Activated T-helper 2 cell treated with anti-CD3 and anti-CD28 coated beads, Interferon-gamma antibody, Interleukin-2, Interleukin-4, amounts not matched to agents 10 μg/mL and 5 μg/mL and 100 μg/mL, durations not matched to agents 14 hours and 24 hours and 36 hours (primary cell): ENCODE measurements at regions not wholly inside any gene's neighbourhood (a gene's known extent, or its start where the extent isn't known, plus 50 kb on each side); places are given as distances from the start of the nearest gene placed in this dataset.

Experiments
- DNase-seq: peaks from one replicate; pipeline ENCODE4 v3.0.0; 2021; ENCODE audit warnings: low spot score
- H3K27ac Mint-ChIP-seq: one replicate; pipeline ENCODE4 v1.8.0; 2021; ENCODE audit warnings: mixed read lengths
- H3K27me3 Mint-ChIP-seq: one replicate; pipeline ENCODE4 v1.8.0; 2021; ENCODE audit warnings: low read depth, mixed read lengths
- H3K36me3 Mint-ChIP-seq: one replicate; pipeline ENCODE4 v1.8.0; 2021; ENCODE audit warnings: low read depth, mixed read lengths
- H3K4me1 Mint-ChIP-seq: one replicate; pipeline ENCODE4 v1.8.0; 2021; ENCODE audit warnings: low read depth, mixed read lengths
- H3K4me3 Mint-ChIP-seq: one replicate; pipeline ENCODE4 v1.8.0; 2021; ENCODE audit warnings: low read depth, mild to moderate bottlenecking, moderate library complexity, mixed read lengths
- H3K9me3 Mint-ChIP-seq: one replicate; pipeline ENCODE4 v1.8.0; 2021; ENCODE audit warnings: mixed read lengths
- intact Hi-C: fragments of 100-400 bp; cut with micrococcal nuclease; formaldehyde crosslinking; loops from one replicate; pipeline ENCODE4 v1.15.1; 2023

DNA sequence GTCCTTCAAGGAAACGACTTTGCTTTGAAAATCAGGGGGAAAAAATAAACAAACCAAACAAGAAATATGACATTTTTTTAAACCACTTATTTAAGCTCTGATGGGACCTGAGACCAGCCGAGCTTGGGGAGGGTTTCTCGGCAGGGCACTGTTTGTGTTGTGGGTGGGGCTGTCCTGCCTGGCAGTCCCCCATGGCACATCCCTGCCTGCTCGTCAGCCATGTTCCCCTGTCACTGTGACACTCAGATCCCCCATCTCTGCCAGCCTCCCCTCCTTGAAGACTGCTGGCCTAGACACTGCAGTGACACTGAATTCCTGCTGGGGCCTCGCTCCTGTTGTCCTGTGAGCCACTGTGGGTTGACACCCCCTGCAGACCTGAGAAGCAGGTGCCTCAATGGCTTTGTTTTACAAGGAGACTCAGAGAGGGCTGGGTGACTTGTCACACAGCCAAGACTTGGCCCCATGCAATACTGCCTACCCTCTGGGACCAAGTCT, 95.1 kb upstream of the PTPN1 start:
- no peak overlapping the region for H3K27ac Mint-ChIP-seq
- H3K36me3 Mint-ChIP-seq = no peaks in the 10 kb centered on the region
- peaks cover 24% of the 10 kb centered on the region for H3K27me3 Mint-ChIP-seq
- H3K9me3 Mint-ChIP-seq = no peaks in the 10 kb centered on the region
- H3K4me3 Mint-ChIP-seq = no peak overlapping the region
- H3K4me1 Mint-ChIP-seq = peaks cover 5% of the 10 kb centered on the region
- DNase-seq = no peak
- intact Hi-C loops = no loop called here

DNA sequence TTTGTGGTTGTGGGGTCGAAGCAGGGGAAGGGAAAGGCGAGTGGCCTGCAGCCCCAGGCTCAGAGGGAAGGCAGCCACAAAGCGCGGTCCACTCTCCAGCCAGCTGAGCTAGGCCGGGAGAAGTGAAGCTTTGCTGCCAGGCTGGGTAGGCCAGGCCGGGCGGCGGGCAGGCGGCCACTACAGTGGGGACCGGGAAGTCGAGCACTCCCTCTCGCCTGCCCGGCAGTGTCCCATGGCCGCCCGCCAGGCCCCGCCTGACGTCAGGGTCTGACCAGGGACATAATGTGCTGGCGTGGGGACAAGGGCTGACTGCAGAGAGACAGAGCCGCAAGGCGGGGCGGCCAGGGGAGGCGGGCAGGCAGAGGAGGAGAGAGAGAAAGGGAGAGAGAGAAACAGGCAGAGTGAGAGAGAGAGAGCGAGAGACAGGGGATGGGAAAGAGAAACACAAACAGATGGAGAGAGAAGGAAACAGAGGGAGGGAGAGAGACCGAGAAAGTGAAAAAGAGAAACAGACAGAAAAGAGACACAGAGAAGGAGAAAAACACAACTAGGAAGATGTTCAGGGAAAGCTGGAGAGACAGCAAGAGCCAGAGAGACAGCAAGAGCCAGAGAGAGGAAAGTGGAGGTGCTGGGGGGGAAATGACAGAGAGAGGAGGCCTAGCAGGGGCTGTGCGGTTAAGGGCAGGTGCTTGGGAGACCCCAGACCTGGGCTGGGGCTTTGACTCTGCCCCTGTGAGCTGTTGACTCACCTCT, 94.5 kb upstream of the PTPN1 start:
- H3K9me3 Mint-ChIP-seq = no peaks in the 10 kb centered on the region
- peaks cover 5% of the 10 kb centered on the region for H3K4me1 Mint-ChIP-seq
- intact Hi-C loops = no loop called here
- DNase-seq = no peak
- no peaks in the 10 kb centered on the region for H3K36me3 Mint-ChIP-seq
- no peak overlapping the region for H3K4me3 Mint-ChIP-seq
- H3K27me3 Mint-ChIP-seq = peaks cover 24% of the 10 kb centered on the region
- H3K27ac Mint-ChIP-seq = no peak overlapping the region

GRCh38 chr20:50416269-50417022, 93.7 kb upstream of the PTPN1 start:
- Mint-ChIP-seq H3K27ac (no peak overlapping the region), H3K36me3 (no peaks in the 10 kb centered on the region), H3K4me1 (peaks cover 5% of the 10 kb centered on the region), H3K9me3 (no peaks in the 10 kb centered on the region), H3K4me3 (no peak overlapping the region), H3K27me3 (peaks cover 23% of the 10 kb centered on the region)
- DNase-seq = no peak
- intact Hi-C loops = no loop called here

DNA sequence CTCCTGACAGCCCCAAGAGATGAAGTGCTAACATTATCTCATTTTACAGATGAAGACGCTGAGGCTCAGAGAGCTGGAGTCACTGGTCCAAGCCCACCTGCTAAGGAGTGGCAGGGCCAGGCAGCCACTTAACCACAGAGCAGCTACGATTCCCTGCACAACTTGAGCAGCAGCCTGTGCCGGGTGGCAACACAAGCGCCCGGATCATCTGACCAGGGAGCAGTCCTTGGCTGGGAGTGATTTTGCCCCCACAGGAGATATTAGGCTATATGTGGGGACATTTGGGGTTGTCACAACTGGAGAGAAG, 93.2 kb upstream of the PTPN1 start:
- Mint-ChIP-seq H3K9me3 (no peaks in the 10 kb centered on the region), H3K36me3 (no peaks in the 10 kb centered on the region), H3K4me3 (no peak overlapping the region), H3K4me1 (peaks cover 5% of the 10 kb centered on the region), H3K27me3 (peaks cover 19% of the 10 kb centered on the region), H3K27ac (no peak overlapping the region)
- intact Hi-C loops = no loop called here
- DNase-seq = no peak

GRCh38 chr20:50417484-50418235, 92.5 kb upstream of the PTPN1 start:
- Mint-ChIP-seq H3K27ac (no peak overlapping the region), H3K27me3 (peaks cover 19% of the 10 kb centered on the region), H3K36me3 (no peaks in the 10 kb centered on the region), H3K4me3 (no peak overlapping the region), H3K9me3 (no peaks in the 10 kb centered on the region), H3K4me1 (peaks cover 5% of the 10 kb centered on the region)
- intact Hi-C loops = no loop called here
- no peak for DNase-seq

DNA sequence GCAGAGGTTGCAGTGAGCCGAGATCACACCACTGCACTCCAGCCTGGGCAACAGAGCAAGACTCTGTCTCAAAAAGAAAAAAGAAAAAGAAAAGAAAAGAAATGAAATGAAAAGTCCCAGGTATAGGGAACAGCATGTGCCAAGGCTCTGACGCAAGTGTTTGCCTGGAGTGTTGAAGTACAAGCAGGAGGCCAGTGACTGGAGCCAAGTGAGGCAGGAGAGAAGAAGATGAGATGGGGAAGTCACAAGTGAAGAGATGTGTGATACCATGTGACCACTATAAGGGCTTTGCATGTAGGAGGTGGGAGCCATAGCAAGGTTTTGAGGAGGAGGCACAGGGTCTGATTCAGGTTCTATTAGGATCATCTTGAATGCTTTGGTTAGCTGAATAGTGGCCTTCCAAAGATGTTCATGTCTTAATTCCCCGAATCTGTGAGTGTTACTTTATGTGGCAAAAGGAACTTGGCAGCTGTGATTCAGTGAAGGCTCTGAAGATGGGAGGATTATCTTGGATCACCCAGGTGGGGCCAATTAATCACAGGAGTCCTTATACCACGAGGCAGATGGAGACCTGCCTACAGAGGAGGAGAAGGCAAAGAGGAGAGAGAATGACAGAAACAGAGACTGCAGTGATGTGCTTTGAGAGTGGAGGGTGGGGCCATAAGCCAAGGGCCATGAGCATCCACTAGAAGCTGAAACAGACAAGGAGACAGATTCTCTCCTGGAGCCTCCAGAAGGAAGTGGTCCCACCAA, 91.1 kb upstream of the PTPN1 start:
- DNase-seq = no peak
- Mint-ChIP-seq H3K27me3 (peaks cover 10% of the 10 kb centered on the region), H3K36me3 (no peaks in the 10 kb centered on the region), H3K4me3 (no peak overlapping the region), H3K4me1 (peaks cover 5% of the 10 kb centered on the region), H3K9me3 (no peaks in the 10 kb centered on the region), H3K27ac (no peak overlapping the region)
- intact Hi-C loops = no loop called here

DNA sequence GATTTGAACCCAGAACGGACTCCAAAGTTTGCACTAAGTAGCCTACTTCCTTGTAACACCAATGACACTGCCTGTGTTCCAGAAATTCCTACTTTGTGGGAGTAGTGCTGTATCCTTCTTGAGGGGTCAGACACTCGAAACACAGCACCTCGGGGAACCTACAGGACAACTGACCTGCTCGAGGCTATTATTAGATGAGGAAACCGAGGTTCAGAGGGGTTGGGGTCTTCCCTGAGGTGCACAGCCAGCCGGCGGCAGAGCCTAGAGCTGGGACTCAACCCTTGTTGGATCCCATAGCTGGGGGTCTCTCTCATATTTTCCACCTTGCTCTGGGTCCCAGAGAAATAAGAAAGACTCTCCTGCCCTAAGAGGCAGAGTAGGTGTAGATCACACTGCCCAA, 89.8 kb upstream of the PTPN1 start:
- no peak overlapping the region for H3K27ac Mint-ChIP-seq
- intact Hi-C loops = no loop called here
- no peak for DNase-seq
- H3K36me3 Mint-ChIP-seq = no peaks in the 10 kb centered on the region
- peaks cover 5% of the 10 kb centered on the region for H3K4me1 Mint-ChIP-seq
- no peak overlapping the region for H3K4me3 Mint-ChIP-seq
- peaks cover 10% of the 10 kb centered on the region for H3K27me3 Mint-ChIP-seq
- no peaks in the 10 kb centered on the region for H3K9me3 Mint-ChIP-seq

DNA sequence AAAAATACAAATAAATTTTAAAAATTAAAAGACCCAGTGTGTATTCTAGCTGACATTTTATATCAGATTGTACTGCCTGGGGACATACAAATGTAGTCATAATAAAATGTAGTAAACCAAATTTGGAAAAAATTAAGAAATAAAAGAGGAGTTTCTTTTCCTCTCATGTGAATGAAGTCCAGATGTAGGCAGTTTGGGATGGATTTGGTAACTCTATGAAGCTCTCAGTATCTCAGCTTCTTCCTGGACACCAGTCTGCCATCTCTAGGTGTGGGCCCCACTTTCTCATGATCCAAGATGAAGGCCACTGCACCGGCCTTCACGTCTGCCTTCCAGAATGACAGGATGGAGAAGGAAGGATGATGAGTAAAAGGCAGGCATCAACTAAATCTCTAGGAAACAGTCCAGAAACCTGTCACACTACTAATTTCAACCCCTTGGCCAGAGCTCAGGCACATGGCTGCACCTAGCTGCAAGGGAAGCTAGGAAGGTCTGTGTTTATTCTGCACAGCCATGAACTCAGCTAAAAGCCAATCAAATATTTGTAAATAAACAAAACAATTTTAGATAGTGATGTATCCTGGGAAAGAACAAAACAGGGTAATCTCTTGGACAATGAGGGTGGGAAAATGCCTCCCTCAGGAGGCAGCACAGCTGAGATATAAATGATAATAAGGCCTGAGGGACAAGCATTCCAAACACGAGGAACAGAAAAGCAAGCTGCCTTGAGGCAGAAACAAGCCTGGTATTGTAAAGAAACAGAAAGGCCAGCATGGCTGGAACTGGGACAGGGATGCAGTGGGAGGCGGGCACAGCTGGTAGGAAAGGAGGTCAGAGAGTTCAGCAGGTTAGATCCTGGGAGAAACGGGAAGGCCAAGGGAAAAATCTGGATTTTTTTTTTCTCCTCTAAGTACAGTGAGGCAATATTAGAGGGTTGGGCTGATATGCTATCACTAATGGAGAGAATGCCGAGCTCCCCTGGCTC, 88.5 kb upstream of the PTPN1 start:
- H3K27ac Mint-ChIP-seq = no peak overlapping the region
- H3K4me1 Mint-ChIP-seq = peaks cover 5% of the 10 kb centered on the region
- intact Hi-C loops = no loop called here
- H3K4me3 Mint-ChIP-seq = no peak overlapping the region
- H3K9me3 Mint-ChIP-seq = no peaks in the 10 kb centered on the region
- no peaks in the 10 kb centered on the region for H3K36me3 Mint-ChIP-seq
- no peak for DNase-seq
- H3K27me3 Mint-ChIP-seq = peaks cover 13% of the 10 kb centered on the region

DNA sequence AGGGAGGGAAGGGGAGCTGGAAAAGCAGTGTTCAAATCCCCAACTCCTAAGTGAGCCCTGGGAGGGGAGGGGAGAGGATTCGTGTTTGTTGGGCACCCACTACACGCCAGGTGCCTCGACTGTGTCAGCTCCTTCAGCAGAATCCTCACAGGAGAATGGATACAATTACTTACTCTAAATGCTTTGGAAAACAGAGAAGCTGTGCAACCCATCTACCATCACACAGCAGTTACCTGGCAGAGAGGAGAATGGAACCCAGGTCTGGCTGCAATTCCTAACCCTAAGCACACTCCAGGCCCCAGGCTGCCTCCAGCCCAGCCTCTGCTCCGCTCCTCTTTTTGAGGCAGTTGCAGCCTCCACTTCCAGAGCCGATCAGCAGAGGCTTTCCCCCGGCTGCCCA, 86.4 kb upstream of the PTPN1 start:
- Mint-ChIP-seq H3K4me3 (no peak overlapping the region), H3K9me3 (no peaks in the 10 kb centered on the region), H3K36me3 (no peaks in the 10 kb centered on the region), H3K27ac (no peak overlapping the region), H3K27me3 (peaks cover 17% of the 10 kb centered on the region), H3K4me1 (no peaks in the 10 kb centered on the region)
- intact Hi-C loops = no loop called here
- no peak for DNase-seq

GRCh38 chr20:50425076-50425475, 85.1 kb upstream of the PTPN1 start:
- no peak overlapping the region for H3K27ac Mint-ChIP-seq
- peaks cover 8% of the 10 kb centered on the region for H3K27me3 Mint-ChIP-seq
- H3K36me3 Mint-ChIP-seq = no peaks in the 10 kb centered on the region
- no peaks in the 10 kb centered on the region for H3K4me1 Mint-ChIP-seq
- intact Hi-C loops = no loop called here
- no peak for DNase-seq
- no peaks in the 10 kb centered on the region for H3K9me3 Mint-ChIP-seq
- H3K4me3 Mint-ChIP-seq = no peak overlapping the region

GRCh38 chr20:50426866-50427718, 83.1 kb upstream of the PTPN1 start:
- H3K27ac Mint-ChIP-seq = no peak overlapping the region
- peaks cover 8% of the 10 kb centered on the region for H3K27me3 Mint-ChIP-seq
- H3K9me3 Mint-ChIP-seq = no peaks in the 10 kb centered on the region
- intact Hi-C loops = no loop called here
- DNase-seq = no peak
- H3K4me3 Mint-ChIP-seq = no peak overlapping the region
- no peaks in the 10 kb centered on the region for H3K36me3 Mint-ChIP-seq
- H3K4me1 Mint-ChIP-seq = no peaks in the 10 kb centered on the region
